ENCODE measurements at regions not wholly inside any gene's neighbourhood (a gene's known extent, or its start where the extent isn't known, plus 50 kb on each side); places are given as distances from the start of the nearest gene placed in this dataset.

DNA sequence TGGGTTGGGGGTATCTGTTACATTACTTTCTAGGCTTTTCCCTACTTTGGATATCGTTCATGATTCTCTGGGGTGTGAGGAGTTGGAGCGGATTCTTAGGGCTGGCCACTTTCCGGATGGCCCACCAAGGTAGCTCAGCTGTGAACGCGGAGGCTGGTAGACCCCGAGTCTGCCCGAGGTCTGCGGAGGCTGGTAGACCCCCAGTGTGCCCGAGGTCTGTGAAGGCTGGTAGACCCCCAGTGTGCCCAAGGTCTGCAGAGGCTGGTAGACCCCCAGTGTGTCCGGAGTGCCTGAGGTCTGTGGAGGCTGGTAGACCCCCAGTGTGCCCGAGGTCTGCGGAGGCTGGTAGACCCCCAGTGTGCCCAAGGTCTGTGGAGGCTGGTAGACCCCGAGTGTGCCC lies 99.2 kb upstream of the ZNF469 start:
- TF ChIP-seq, protein P1, sequence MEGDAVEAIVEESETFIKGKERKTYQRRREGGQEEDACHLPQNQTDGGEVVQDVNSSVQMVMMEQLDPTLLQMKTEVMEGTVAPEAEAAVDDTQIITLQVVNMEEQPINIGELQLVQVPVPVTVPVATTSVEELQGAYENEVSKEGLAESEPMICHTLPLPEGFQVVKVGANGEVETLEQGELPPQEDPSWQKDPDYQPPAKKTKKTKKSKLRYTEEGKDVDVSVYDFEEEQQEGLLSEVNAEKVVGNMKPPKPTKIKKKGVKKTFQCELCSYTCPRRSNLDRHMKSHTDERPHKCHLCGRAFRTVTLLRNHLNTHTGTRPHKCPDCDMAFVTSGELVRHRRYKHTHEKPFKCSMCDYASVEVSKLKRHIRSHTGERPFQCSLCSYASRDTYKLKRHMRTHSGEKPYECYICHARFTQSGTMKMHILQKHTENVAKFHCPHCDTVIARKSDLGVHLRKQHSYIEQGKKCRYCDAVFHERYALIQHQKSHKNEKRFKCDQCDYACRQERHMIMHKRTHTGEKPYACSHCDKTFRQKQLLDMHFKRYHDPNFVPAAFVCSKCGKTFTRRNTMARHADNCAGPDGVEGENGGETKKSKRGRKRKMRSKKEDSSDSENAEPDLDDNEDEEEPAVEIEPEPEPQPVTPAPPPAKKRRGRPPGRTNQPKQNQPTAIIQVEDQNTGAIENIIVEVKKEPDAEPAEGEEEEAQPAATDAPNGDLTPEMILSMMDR (IDR thresholded peaks at IDR 0.05), result no peak
- TF ChIP-seq EZH2phosphoT487 (IDR thresholded peaks at IDR 0.05) (no peak), EZH2 (IDR thresholded peaks at IDR 0.05) (no peak)

DNA sequence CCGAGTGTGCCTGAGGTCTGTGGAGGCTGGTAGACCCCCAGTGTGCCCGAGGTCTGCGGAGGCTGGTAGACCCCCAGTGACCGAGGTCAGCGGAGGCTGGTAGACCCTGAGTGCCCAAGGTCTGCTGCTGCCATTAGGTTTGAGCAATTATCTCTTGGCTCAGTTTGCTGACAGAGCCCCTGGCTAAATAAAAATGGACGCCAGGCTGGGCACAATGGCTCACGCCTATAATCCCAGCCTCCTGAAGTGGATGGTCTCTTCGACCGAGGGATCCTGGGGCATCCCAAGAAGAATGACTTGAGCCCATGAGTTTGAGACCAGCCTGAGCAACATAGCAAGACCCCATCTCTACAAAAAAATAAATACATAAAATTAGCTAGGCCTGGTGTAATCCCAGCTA lies 98.7 kb upstream of the ZNF469 start:
- Histone ChIP-seq H3K4me3 (no peak overlapping the region), H3K9me3 (ENCODE audit: low read depth) (peaks cover 4% of the 10 kb centered on the region), H3K27ac (no peak overlapping the region), H3K27me3 (no peaks in the 10 kb centered on the region), H3K9ac (no peak overlapping the region), H3K4me2 (no peak overlapping the region), H3K4me1 (no peaks in the 10 kb centered on the region), H4K20me1 (ENCODE audit: low read depth) (no peaks in the 10 kb centered on the region), H3K36me3 (no peaks in the 10 kb centered on the region), H2AFZ (replicated peaks) (no peak overlapping the region), H3K79me2 (ENCODE audit: low read depth) (no peaks in the 10 kb centered on the region), H3F3A (ENCODE audit: low read depth) (no peaks in the 10 kb centered on the region)
- H3K4me1 Mint-ChIP-seq, result no peaks in the 10 kb centered on the region
- H3K36me3 Mint-ChIP-seq, result no peaks in the 10 kb centered on the region
- no peak overlapping the region for H3K27ac Mint-ChIP-seq
- H3K4me3 Mint-ChIP-seq, result no peak overlapping the region
- TF ChIP-seq EZH2 (IDR thresholded peaks at IDR 0.05) (no peak), EZH2phosphoT487 (IDR thresholded peaks at IDR 0.05) (no peak)
- TF ChIP-seq, protein P1 (IDR thresholded peaks at IDR 0.05), result no peak
- peaks cover 26% of the 10 kb centered on the region for H3K9me3 Mint-ChIP-seq
- H3K27me3 Mint-ChIP-seq (ENCODE audit: insufficient read depth, low read depth), result no peaks in the 10 kb centered on the region
- DNase-seq (ENCODE audit: low spot score), result no peak

More for the DNA sequence above, 99.2 kb upstream of the ZNF469 start:
- H3K4me1 ChIP-seq, result no peaks in the 10 kb centered on the region
- Mint-ChIP-seq H3K4me3 (no peak overlapping the region), H3K27me3 (ENCODE audit: insufficient read depth, low read depth) (no peaks in the 10 kb centered on the region), H3K4me1 (no peaks in the 10 kb centered on the region), H3K36me3 (no peaks in the 10 kb centered on the region), H3K9me3 (peaks cover 30% of the 10 kb centered on the region), H3K27ac (no peak overlapping the region)
- no peaks in the 10 kb centered on the region for H4K20me1 ChIP-seq (ENCODE audit: low read depth)
- no peak for DNase-seq (ENCODE audit: low spot score)
- H3K36me3 ChIP-seq, result no peaks in the 10 kb centered on the region
- no peak overlapping the region for H3K27ac ChIP-seq
- no peaks in the 10 kb centered on the region for H3K27me3 ChIP-seq
- no peaks in the 10 kb centered on the region for H3K79me2 ChIP-seq (ENCODE audit: low read depth)
- no peak overlapping the region for H3K9ac ChIP-seq
- H3K4me3 ChIP-seq, result no peak overlapping the region
- no peaks in the 10 kb centered on the region for H3F3A ChIP-seq (ENCODE audit: low read depth)
- peaks cover 4% of the 10 kb centered on the region for H3K9me3 ChIP-seq (ENCODE audit: low read depth)
- H3K4me2 ChIP-seq, result no peak overlapping the region
- no peak overlapping the region for H2AFZ ChIP-seq (replicated peaks)

DNA sequence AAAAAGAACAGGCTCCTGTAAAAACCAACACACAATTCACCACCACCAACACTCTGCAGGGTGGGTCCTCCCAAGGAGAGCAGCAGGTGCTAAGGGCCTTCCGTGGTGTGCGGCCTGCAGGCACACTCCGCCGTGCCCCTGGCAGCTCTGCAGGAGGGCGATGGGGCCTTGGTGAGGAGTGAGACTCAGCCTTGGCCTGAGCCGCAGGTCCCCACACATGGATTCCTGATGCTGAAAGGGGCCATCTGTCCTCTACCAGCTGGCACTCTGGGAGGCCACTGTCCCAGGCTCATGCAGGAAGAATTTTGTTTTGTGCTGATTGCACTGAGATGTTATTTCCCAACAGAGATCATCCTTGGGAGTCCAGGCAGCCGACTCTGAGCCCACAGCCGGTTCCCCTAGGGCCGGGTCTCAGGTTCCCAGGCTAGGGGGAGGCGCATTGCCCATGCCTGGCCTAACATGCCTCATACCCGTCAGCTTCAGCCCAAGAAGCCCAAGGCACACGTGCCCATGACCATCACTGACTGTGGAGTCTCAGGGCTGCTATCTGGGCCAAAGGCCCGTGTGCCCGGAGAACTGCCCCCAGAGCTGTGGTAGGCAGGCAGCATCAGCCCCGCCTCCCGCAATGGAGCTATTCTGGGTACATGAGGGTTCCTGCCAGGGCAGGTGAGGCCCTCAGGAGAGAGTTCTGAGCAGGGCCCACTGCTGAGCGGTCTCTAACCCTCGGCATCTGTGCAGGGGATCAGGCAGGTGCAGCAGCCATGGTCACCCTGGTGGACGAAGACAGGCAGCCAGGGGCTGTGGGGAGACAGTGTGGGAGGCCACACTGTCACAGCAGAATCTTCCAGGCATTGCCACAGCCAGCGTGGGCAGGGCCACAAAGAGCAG lies 97.9 kb upstream of the ZNF469 start:
- H3K4me2 ChIP-seq, result no peak overlapping the region
- peaks cover 24% of the 10 kb centered on the region for H3K9me3 Mint-ChIP-seq
- H3K4me3 ChIP-seq, result no peak overlapping the region
- H3K4me1 Mint-ChIP-seq, result no peaks in the 10 kb centered on the region
- no peaks in the 10 kb centered on the region for H3K79me2 ChIP-seq (ENCODE audit: low read depth)
- no peaks in the 10 kb centered on the region for H3F3A ChIP-seq (ENCODE audit: low read depth)
- H3K36me3 Mint-ChIP-seq, result no peaks in the 10 kb centered on the region
- no peak overlapping the region for H3K27ac ChIP-seq
- peaks cover 4% of the 10 kb centered on the region for H3K9me3 ChIP-seq (ENCODE audit: low read depth)
- no peaks in the 10 kb centered on the region for H4K20me1 ChIP-seq (ENCODE audit: low read depth)
- no peak overlapping the region for H3K4me3 Mint-ChIP-seq
- H3K4me1 ChIP-seq, result no peaks in the 10 kb centered on the region
- no peak overlapping the region for H3K9ac ChIP-seq
- DNase-seq (ENCODE audit: low spot score), result no peak
- H3K27me3 ChIP-seq, result no peaks in the 10 kb centered on the region
- H3K27ac Mint-ChIP-seq, result no peak overlapping the region
- no peak for TF ChIP-seq EZH2phosphoT487 (IDR thresholded peaks at IDR 0.05)
- no peak for TF ChIP-seq EZH2 (IDR thresholded peaks at IDR 0.05)
- TF ChIP-seq, protein P1 (IDR thresholded peaks at IDR 0.05), result no peak
- H3K27me3 Mint-ChIP-seq (ENCODE audit: insufficient read depth, low read depth), result no peaks in the 10 kb centered on the region
- no peak overlapping the region for H2AFZ ChIP-seq (replicated peaks)
- H3K36me3 ChIP-seq, result no peaks in the 10 kb centered on the region
